ENCODE measurements at regions not wholly inside any gene's neighbourhood (a gene's known extent, or its start where the extent isn't known, plus 50 kb on each side); places are given as distances from the start of the nearest gene placed in this dataset.

DNA sequence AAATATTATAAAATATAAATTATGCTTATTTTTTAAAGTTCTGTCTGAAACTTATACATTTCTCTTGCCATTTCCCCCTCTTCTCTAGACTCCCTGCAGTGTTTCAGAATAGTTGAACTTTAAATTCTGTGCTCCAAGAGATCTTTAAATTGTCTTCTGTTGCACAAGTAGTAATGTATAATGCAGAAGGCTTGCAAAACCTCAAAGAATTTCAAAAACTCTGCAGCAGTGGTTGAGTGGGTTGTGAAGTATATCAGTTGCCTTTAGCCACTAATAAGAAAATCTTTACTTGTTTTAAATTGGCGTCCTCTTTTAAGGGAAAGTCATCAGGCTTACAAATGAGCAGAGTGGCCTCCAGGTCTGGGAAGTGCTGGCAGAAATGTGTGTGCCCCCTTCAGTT lies 1153.3 kb upstream of the PABPC4L start:
- no peaks in the 10 kb centered on the region for H3K9me3 ChIP-seq
- DNase-seq (no peak), ATAC-seq (no peak)
- no peaks in the 10 kb centered on the region for H3K4me1 ChIP-seq
- intact Hi-C loops (cut with DNase I) = no loop called here
- no peaks in the 10 kb centered on the region for H3K27me3 ChIP-seq
- no peak overlapping the region for H3K4me3 ChIP-seq
- H3K27ac ChIP-seq = no peak overlapping the region
- no peaks in the 10 kb centered on the region for H3K36me3 ChIP-seq
- TF ChIP-seq, protein P1, sequence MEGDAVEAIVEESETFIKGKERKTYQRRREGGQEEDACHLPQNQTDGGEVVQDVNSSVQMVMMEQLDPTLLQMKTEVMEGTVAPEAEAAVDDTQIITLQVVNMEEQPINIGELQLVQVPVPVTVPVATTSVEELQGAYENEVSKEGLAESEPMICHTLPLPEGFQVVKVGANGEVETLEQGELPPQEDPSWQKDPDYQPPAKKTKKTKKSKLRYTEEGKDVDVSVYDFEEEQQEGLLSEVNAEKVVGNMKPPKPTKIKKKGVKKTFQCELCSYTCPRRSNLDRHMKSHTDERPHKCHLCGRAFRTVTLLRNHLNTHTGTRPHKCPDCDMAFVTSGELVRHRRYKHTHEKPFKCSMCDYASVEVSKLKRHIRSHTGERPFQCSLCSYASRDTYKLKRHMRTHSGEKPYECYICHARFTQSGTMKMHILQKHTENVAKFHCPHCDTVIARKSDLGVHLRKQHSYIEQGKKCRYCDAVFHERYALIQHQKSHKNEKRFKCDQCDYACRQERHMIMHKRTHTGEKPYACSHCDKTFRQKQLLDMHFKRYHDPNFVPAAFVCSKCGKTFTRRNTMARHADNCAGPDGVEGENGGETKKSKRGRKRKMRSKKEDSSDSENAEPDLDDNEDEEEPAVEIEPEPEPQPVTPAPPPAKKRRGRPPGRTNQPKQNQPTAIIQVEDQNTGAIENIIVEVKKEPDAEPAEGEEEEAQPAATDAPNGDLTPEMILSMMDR (IDR thresholded peaks at IDR 0.05) = no peak

DNA sequence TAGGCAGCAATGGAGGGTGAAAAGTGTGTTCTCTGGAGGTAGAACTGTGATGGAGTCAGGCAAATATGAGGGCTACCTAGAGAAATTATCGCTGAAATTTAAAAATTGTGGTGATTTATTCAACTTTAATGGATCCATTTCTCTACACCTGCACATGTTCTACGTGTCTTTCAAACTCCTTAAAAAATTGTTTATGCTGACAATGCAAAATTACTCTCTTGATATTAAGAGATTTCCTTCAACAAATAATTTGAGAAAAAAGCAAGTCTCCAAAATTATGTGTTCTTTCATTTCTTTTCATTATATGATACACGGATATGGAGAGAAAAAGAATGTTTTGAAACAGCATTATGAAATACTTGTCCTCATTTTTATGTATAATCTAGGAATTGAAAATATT lies 1151.4 kb upstream of the PABPC4L start:
- Histone ChIP-seq H3K27me3 (no peaks in the 10 kb centered on the region), H3K9me3 (no peaks in the 10 kb centered on the region), H3K36me3 (no peaks in the 10 kb centered on the region), H3K27ac (no peak overlapping the region), H3K4me1 (no peaks in the 10 kb centered on the region), H3K4me3 (no peak overlapping the region)
- DNase-seq (no peak), ATAC-seq (no peak)
- TF ChIP-seq, protein P1 (IDR thresholded peaks at IDR 0.05) = no peak
- intact Hi-C loops (cut with DNase I) = no loop called here

DNA sequence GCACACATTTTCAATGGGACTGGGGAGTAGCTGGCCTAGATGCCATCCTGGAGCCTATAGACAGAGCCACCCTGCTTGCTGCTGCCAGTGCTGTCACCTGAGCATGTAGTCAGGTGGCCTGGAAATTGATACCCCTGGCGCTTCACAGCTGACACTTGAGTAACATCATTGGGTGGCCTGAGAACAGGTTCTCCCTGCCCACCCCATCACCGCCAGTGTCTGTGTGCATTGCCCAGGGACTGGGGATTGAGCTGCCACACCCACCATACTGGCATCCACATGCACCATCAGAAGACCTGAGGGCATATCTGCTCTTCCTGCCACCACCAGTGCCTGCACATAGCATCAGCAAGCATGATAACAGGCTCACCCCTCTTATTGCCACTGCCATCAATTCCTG lies 1142.9 kb upstream of the PABPC4L start:
- Histone ChIP-seq H3K9me3 (no peaks in the 10 kb centered on the region), H3K27me3 (no peaks in the 10 kb centered on the region), H3K36me3 (no peaks in the 10 kb centered on the region), H3K4me1 (no peaks in the 10 kb centered on the region), H3K4me3 (no peak overlapping the region), H3K27ac (no peak overlapping the region)
- intact Hi-C loops (cut with DNase I) = no loop called here
- DNase-seq = no peak
- no peak for ATAC-seq
- TF ChIP-seq, protein P1 (IDR thresholded peaks at IDR 0.05) = no peak

DNA sequence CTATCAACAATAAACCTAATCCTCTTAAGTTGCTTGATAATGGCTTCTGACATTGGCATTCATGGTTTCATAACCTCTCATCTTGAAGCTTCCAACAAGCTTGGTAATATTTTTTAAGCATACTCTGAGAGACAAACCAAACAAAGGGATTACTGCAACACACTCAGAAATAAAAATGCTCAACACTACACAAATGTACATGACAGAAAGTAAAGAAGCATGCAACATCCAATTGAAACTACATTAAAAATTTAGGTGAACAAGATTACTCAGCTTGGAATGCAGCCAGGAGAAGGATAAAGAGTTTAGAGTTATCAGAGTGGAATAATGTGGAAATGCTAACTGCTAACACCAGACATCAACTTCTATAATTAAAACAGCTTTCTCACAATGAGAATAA lies 1136.6 kb upstream of the PABPC4L start:
- DNase-seq = no peak
- Histone ChIP-seq H3K4me3 (no peak overlapping the region), H3K36me3 (no peaks in the 10 kb centered on the region), H3K27me3 (no peaks in the 10 kb centered on the region), H3K27ac (no peak overlapping the region), H3K4me1 (no peaks in the 10 kb centered on the region), H3K9me3 (no peaks in the 10 kb centered on the region)
- intact Hi-C loops (cut with DNase I) = no loop called here
- ATAC-seq = no peak
- TF ChIP-seq, protein P1 (IDR thresholded peaks at IDR 0.05) = no peak

DNA sequence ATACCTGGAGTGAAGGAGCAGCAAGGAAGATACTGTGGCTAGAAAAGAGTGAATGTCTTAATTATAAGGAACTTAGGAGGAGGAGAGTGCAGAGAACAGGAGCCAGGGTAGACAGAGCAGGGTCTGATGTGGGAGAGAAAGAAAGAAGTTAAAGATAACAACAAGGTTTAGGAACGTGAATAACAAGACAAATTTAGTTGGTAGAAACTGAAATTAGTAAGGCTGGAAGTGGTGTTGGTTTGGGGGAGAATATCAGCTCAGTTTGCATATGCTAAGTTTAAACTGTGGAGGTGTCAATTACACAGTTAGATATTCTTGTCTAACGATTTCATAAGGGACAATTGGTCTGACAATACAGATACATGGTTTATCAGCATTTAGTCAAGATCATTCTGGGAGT lies 1123.7 kb upstream of the PABPC4L start:
- Histone ChIP-seq H3K4me1 (no peaks in the 10 kb centered on the region), H3K9me3 (peaks cover 5% of the 10 kb centered on the region), H3K27ac (no peak overlapping the region), H3K36me3 (no peaks in the 10 kb centered on the region), H3K4me3 (no peak overlapping the region), H3K27me3 (no peaks in the 10 kb centered on the region)
- no peak for DNase-seq
- no peak for ATAC-seq
- intact Hi-C loops (cut with DNase I) = no loop called here
- TF ChIP-seq, protein P1 (IDR thresholded peaks at IDR 0.05) = no peak

DNA sequence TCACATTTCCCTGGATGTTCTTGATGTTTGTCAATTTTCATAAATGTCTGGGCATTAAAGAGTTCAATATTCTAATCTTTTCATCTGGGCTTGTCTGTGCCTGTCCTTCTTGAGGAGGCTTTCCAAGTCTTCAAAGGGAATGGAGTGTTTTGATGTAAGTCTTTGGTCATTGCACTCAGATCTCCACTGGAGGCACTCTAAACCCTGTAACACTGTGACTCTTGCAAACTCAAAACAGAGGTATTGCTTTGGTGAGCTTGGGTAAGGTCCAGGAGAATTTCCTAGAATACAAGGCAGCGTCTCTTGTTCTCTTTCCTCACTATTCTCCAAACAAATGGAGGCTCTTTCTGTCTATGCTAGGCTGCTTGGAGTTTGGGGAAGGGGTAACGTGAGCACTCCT lies 1118.1 kb upstream of the PABPC4L start:
- no peaks in the 10 kb centered on the region for H3K27me3 ChIP-seq
- peaks cover 5% of the 10 kb centered on the region for H3K9me3 ChIP-seq
- TF ChIP-seq, protein P1 (IDR thresholded peaks at IDR 0.05) = no peak
- ATAC-seq (no peak), DNase-seq (no peak)
- H3K36me3 ChIP-seq = no peaks in the 10 kb centered on the region
- no peak overlapping the region for H3K4me3 ChIP-seq
- no peak overlapping the region for H3K27ac ChIP-seq
- intact Hi-C loops (cut with DNase I) = no loop called here
- H3K4me1 ChIP-seq = no peaks in the 10 kb centered on the region
